ENCODE measurements at regions not wholly inside any gene's neighbourhood (a gene's known extent, or its start where the extent isn't known, plus 50 kb on each side); places are given as distances from the start of the nearest gene placed in this dataset.

DNA sequence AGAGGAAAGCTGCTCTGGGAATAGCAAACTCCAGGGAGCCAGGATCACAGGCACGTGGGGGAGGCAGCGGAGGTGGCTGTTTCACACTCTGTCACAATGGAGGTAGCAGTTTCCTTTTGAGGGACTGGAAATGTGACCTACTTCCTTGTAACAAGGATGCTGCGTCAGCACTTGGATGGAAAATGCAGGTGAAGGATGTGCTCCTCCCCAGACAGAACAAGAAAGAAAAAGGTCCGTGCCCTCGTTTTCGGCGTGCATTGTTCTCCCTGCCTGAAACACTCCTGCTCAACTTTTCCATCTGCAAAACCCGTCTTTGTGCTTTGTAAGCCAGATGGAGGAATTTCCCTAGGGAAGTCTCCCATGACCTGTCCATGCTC lies 55.1 kb upstream of the SH3PXD2B start:
- TF ChIP-seq, protein P1, sequence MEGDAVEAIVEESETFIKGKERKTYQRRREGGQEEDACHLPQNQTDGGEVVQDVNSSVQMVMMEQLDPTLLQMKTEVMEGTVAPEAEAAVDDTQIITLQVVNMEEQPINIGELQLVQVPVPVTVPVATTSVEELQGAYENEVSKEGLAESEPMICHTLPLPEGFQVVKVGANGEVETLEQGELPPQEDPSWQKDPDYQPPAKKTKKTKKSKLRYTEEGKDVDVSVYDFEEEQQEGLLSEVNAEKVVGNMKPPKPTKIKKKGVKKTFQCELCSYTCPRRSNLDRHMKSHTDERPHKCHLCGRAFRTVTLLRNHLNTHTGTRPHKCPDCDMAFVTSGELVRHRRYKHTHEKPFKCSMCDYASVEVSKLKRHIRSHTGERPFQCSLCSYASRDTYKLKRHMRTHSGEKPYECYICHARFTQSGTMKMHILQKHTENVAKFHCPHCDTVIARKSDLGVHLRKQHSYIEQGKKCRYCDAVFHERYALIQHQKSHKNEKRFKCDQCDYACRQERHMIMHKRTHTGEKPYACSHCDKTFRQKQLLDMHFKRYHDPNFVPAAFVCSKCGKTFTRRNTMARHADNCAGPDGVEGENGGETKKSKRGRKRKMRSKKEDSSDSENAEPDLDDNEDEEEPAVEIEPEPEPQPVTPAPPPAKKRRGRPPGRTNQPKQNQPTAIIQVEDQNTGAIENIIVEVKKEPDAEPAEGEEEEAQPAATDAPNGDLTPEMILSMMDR (IDR thresholded peaks at IDR 0.05): no peak
- TF ChIP-seq POLR2A (IDR thresholded peaks at IDR 0.05): no peak
